Activated CD8-positive, alpha-beta T cell treated with anti-CD3 and anti-CD28 coated beads for 36 hours (primary cell): ENCODE measurements at regions not wholly inside any gene's neighbourhood (a gene's known extent, or its start where the extent isn't known, plus 50 kb on each side); places are given as distances from the start of the nearest gene placed in this dataset.
"Not testable (repeated sequence)": the region's sequence is repeated elsewhere in the genome, so short reads cannot be mapped to it uniquely, and the experiment has no call there.

ENCODE experiments used
- ATAC-seq: fragments of 200-7000 bp; cut with Tn5 transposase; one replicate; pipeline ENCODE4 v1.10.0; 2021; ENCODE audit warnings: mild to moderate bottlenecking, moderate library complexity
- CTCF ChIA-PET: fragments of 350-600 bp; sonication (Branson Sonifier 250); formaldehyde crosslinking; loops from one replicate; lab custom pipeline; 2021; ENCODE audit warnings: antibody characterized with exemption; lab: Charles Lee
- POLR2A ChIA-PET: fragments of 350-600 bp; sonication (Branson Sonifier 250); formaldehyde crosslinking; loops from one replicate; lab custom pipeline; 2021; ENCODE audit warnings: antibody characterized with exemption; lab: Charles Lee
- DNase-seq: peaks from one replicate; pipeline ENCODE4 v3.0.0-alpha.2; 2020
- H3K27ac Mint-ChIP-seq: one replicate; pipeline ENCODE4 v1.8.0; 2021; ENCODE audit warnings: mild to moderate bottlenecking, mixed read lengths
- H3K27me3 Mint-ChIP-seq: one replicate; pipeline ENCODE4 v1.8.0; 2021; ENCODE audit warnings: mixed read lengths
- H3K36me3 Mint-ChIP-seq: one replicate; pipeline ENCODE4 v1.8.0; 2021; ENCODE audit warnings: low read depth, mixed read lengths
- H3K4me1 Mint-ChIP-seq: one replicate; pipeline ENCODE4 v1.8.0; 2021; ENCODE audit warnings: low read depth, mixed read lengths
- H3K4me3 Mint-ChIP-seq: one replicate; pipeline ENCODE4 v1.8.0; 2021; ENCODE audit warnings: mild to moderate bottlenecking, moderate library complexity, mixed read lengths
- H3K9me3 Mint-ChIP-seq: one replicate; pipeline ENCODE4 v1.8.0; 2021; ENCODE audit warnings: mixed read lengths
- CTCF ChIP-seq: fragments of 200-600 bp; IDR thresholded peaks from one replicate; pipeline ENCODE4 v1.8.0; 2022; ENCODE audit warnings: antibody characterized with exemption, mild to moderate bottlenecking
- intact Hi-C: fragments of 100-400 bp; cut with micrococcal nuclease; formaldehyde crosslinking; loops from one replicate; pipeline ENCODE4 v1.10.0; 2022

- ChIA-PET CTCF (no interaction called here), POLR2A (no interaction called here)
- Mint-ChIP-seq H3K4me1 (no peaks in the 10 kb centered on the region), H3K27ac (no peak overlapping the region), H3K36me3 (no peaks in the 10 kb centered on the region), H3K9me3 (peaks cover 4% of the 10 kb centered on the region), H3K4me3 (no peak overlapping the region), H3K27me3 (no peaks in the 10 kb centered on the region)
- no peak for TF ChIP-seq CTCF
- no peak for ATAC-seq
- no peak for DNase-seq
- intact Hi-C loops: no loop called here
Observed at GRCh38 chr5:120124961-120125360, 339.1 kb upstream of the PRR16 start.

- H3K36me3 Mint-ChIP-seq, ATAC-seq, H3K4me1 Mint-ChIP-seq, CTCF ChIA-PET, POLR2A ChIA-PET, DNase-seq, H3K9me3 Mint-ChIP-seq, H3K27ac Mint-ChIP-seq, intact Hi-C loops, H3K4me3 Mint-ChIP-seq, H3K27me3 Mint-ChIP-seq: not testable (repeated sequence)
Observed at GRCh38 chr5:120132347-120132746, 331.8 kb upstream of the PRR16 start.

- H3K4me3 Mint-ChIP-seq: no peak overlapping the region
- ChIA-PET POLR2A (no interaction called here), CTCF (no interaction called here)
- H3K27me3 Mint-ChIP-seq: no peaks in the 10 kb centered on the region
- no peaks in the 10 kb centered on the region for H3K36me3 Mint-ChIP-seq
- no peak for TF ChIP-seq CTCF
- intact Hi-C loops: no loop called here
- H3K9me3 Mint-ChIP-seq: peaks cover 3% of the 10 kb centered on the region
- no peaks in the 10 kb centered on the region for H3K4me1 Mint-ChIP-seq
- ATAC-seq (no peak), DNase-seq (no peak)
- no peak overlapping the region for H3K27ac Mint-ChIP-seq
Observed at GRCh38 chr5:120134944-120135343, 329.2 kb upstream of the PRR16 start.

GRCh38 chr5:120137582-120137981 is 326.5 kb upstream of the PRR16 start:
- ChIA-PET POLR2A (no interaction called here), CTCF (no interaction called here)
- TF ChIP-seq CTCF: no peak
- no peak overlapping the region for H3K4me3 Mint-ChIP-seq
- no peaks in the 10 kb centered on the region for H3K4me1 Mint-ChIP-seq
- no peaks in the 10 kb centered on the region for H3K36me3 Mint-ChIP-seq
- intact Hi-C loops: no loop called here
- ATAC-seq (no peak), DNase-seq (no peak)
- no peak overlapping the region for H3K27ac Mint-ChIP-seq
- no peaks in the 10 kb centered on the region for H3K9me3 Mint-ChIP-seq
- no peaks in the 10 kb centered on the region for H3K27me3 Mint-ChIP-seq

GRCh38 chr5:120139039-120139438 is 325.1 kb upstream of the PRR16 start:
- H3K4me1 Mint-ChIP-seq: no peaks in the 10 kb centered on the region
- intact Hi-C loops: no loop called here
- H3K9me3 Mint-ChIP-seq: no peaks in the 10 kb centered on the region
- no peaks in the 10 kb centered on the region for H3K27me3 Mint-ChIP-seq
- POLR2A ChIA-PET: no interaction called here
- ATAC-seq (no peak), DNase-seq (no peak)
- H3K4me3 Mint-ChIP-seq: no peak overlapping the region
- no peak overlapping the region for H3K27ac Mint-ChIP-seq
- H3K36me3 Mint-ChIP-seq: no peaks in the 10 kb centered on the region
- CTCF ChIA-PET: no interaction called here
- TF ChIP-seq CTCF: no peak

GRCh38 chr5:120140501-120140900 is 323.6 kb upstream of the PRR16 start:
- POLR2A ChIA-PET: no interaction called here

More at GRCh38 chr5:120140501-120140900, 323.6 kb upstream of the PRR16 start:
- ATAC-seq (no peak), DNase-seq (no peak)
- Mint-ChIP-seq H3K9me3 (no peaks in the 10 kb centered on the region), H3K27me3 (no peaks in the 10 kb centered on the region), H3K36me3 (no peaks in the 10 kb centered on the region), H3K4me1 (no peaks in the 10 kb centered on the region), H3K27ac (no peak overlapping the region), H3K4me3 (no peak overlapping the region)
- no peak for TF ChIP-seq CTCF
- CTCF ChIA-PET: no interaction called here
- intact Hi-C loops: no loop called here
